ENCODE measurements at regions not wholly inside any gene's neighbourhood (a gene's known extent, or its start where the extent isn't known, plus 50 kb on each side); places are given as distances from the start of the nearest gene placed in this dataset.

- TF ChIP-seq YY1 (IDR thresholded peaks at IDR 0.05; ENCODE audit: insufficient read depth, insufficient read length) = no peak
- TF ChIP-seq SUZ12 (IDR thresholded peaks at IDR 0.05; ENCODE audit: extremely low read depth, insufficient read depth, insufficient read length) = no peak
- TF ChIP-seq ZNF274 (IDR thresholded peaks at IDR 0.05; ENCODE audit: low read depth, low read length) = no peak
Observed at GRCh38 chr2:7502336-7502735, 585.1 kb downstream of the RNF144A start.

Data from NT2/D1 (cell line).